ENCODE measurements at regions not wholly inside any gene's neighbourhood (a gene's known extent, or its start where the extent isn't known, plus 50 kb on each side); places are given as distances from the start of the nearest gene placed in this dataset.

- no peak for DNase-seq (ENCODE audit: low read depth)
- TF ChIP-seq, protein P1, sequence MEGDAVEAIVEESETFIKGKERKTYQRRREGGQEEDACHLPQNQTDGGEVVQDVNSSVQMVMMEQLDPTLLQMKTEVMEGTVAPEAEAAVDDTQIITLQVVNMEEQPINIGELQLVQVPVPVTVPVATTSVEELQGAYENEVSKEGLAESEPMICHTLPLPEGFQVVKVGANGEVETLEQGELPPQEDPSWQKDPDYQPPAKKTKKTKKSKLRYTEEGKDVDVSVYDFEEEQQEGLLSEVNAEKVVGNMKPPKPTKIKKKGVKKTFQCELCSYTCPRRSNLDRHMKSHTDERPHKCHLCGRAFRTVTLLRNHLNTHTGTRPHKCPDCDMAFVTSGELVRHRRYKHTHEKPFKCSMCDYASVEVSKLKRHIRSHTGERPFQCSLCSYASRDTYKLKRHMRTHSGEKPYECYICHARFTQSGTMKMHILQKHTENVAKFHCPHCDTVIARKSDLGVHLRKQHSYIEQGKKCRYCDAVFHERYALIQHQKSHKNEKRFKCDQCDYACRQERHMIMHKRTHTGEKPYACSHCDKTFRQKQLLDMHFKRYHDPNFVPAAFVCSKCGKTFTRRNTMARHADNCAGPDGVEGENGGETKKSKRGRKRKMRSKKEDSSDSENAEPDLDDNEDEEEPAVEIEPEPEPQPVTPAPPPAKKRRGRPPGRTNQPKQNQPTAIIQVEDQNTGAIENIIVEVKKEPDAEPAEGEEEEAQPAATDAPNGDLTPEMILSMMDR (IDR thresholded peaks at IDR 0.05; ENCODE audit: insufficient read depth, low read depth, low read length, missing control alignments), result no peak
- no peak overlapping the region for H3K4me3 ChIP-seq (ENCODE audit: low read depth, low read length)
These were observed 69.4 kb upstream of the NKD1 start for GRCh38 chr16:50478773-50479149.

- H3K4me3 ChIP-seq (ENCODE audit: low read depth, low read length), result no peak overlapping the region
- DNase-seq (ENCODE audit: low read depth), result no peak
These were observed 70.0 kb upstream of the NKD1 start for GRCh38 chr16:50478075-50478772.

DNA sequence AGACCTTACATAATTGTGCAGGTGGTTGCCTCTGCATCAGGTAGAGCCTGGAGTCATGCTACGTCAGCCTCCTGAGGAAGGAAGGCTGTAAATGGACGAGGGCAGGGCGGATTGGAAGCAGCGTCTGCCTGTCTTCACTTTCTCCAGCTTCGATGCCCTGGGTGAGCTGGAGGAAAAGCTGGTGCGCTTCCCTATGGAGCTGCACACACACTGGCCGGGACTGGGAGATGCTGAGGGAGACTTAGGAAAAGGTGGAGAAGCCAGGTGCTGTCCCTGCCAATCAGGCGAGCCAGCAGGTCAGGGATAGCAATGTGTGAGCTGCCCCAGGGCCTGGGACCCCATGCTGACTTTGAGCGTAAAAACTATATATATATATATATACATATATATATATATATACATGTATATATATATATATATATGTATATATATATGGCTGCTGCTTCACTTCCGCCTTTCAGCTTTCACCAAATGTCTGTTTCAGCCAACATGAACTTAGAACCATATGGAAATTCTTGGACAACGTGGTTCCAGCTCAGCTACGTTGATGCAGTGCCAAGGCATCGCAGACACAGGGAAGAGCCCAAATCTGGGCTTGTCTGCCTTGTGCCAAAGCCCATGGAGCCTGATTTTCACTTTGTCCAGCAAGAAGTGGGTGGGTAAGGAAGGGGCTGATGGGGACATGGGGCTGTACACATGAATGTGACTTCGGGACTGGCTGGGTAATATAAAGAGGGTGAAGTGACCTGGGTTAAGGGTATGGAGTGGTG, 71.5 kb upstream of the NKD1 start:
- TF ChIP-seq, protein P1 (IDR thresholded peaks at IDR 0.05; ENCODE audit: insufficient read depth, low read depth, low read length, missing control alignments), result no peak
- no peak overlapping the region for H3K4me3 ChIP-seq (ENCODE audit: low read depth, low read length)
- DNase-seq (ENCODE audit: low read depth), result no peak

More at GRCh38 chr16:50478075-50478772, 70.0 kb upstream of the NKD1 start:
- TF ChIP-seq, protein P1 (IDR thresholded peaks at IDR 0.05; ENCODE audit: insufficient read depth, low read depth, low read length, missing control alignments), result no peak

GRCh38 chr16:50475170-50475569, 73.0 kb upstream of the NKD1 start:
- TF ChIP-seq, protein P1 (IDR thresholded peaks at IDR 0.05; ENCODE audit: insufficient read depth, low read depth, low read length, missing control alignments), result no peak
- no peak overlapping the region for H3K4me3 ChIP-seq (ENCODE audit: low read depth, low read length)

DNA sequence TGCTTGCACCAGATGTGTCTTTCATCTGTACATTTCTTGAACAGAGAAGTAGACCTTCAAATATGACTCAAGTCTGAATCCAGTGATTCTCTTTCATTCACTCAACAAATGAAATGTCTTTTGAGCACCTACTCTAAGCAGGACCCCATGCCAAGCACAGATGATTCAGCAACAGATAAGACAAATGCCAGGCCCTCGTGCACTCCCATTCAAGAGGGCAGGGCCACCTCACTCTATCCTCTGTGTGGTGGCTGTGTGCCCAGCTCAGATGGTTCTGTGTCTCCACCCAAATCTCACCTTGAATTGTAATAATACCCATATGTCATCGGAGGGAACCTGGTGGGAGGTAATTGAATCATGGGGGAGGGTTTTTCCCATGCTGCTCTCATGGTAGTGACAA, 74.1 kb upstream of the NKD1 start:
- H3K4me3 ChIP-seq (ENCODE audit: low read depth, low read length), result no peak overlapping the region
- DNase-seq (ENCODE audit: low read depth), result peak; percentile 36
- TF ChIP-seq, protein P1 (IDR thresholded peaks at IDR 0.05; ENCODE audit: insufficient read depth, low read depth, low read length, missing control alignments), result no peak

More at GRCh38 chr16:50475170-50475569, 73.0 kb upstream of the NKD1 start:
- DNase-seq (ENCODE audit: low read depth), result no peak

DNA sequence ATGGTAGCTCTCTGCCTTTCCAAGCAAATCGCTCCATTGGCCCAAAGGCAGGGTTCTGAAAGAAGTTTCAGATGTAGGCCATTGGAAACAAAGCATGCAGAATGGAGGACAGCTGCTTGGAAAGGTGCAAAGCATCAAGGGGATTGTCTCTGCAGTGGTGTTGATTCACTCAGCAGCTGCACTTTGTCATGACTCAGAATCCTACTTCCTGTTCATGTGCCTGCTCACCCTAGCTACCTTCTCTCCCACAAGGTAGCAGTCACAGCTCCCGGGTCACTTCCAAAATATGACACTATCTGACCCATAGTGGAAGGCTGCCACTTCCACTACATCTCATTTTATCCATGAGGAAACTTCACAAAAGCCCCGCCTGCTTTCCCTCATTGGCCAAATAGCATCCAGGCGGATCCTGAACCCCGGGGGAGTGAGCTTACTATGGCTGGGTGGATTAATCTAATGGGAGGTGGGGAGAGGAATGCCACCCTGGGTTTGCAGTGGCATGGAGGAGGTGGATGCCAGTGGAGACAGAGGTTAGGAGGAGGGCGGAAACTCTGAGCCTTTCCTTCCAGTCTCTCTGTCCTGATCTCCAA, 74.7 kb upstream of the NKD1 start:
- TF ChIP-seq, protein P1 (IDR thresholded peaks at IDR 0.05; ENCODE audit: insufficient read depth, low read depth, low read length, missing control alignments), result no peak
- no peak overlapping the region for H3K4me3 ChIP-seq (ENCODE audit: low read depth, low read length)
- peak; percentile 78 for DNase-seq (ENCODE audit: low read depth)

Measured in GM12865 (cell line).